ENCODE measurements at regions not wholly inside any gene's neighbourhood (a gene's known extent, or its start where the extent isn't known, plus 50 kb on each side); places are given as distances from the start of the nearest gene placed in this dataset.
"Not testable (repeated sequence)": the region's sequence is repeated elsewhere in the genome, so short reads cannot be mapped to it uniquely, and the experiment has no call there.

GRCh38 chr13:50136226-50136625 is 121.0 kb downstream of the KCNRG start:
- peaks cover 27% of the 10 kb centered on the region for H3K27me3 Mint-ChIP-seq
- WGBS (ENCODE audit: insufficient coverage): no CpG with 5 or more reads among the region's 3 CpGs
- CTCF ChIA-PET: interaction anchor here (0.7 kb wide), 1 partner anchor 17 kb away, joined by 3 read pairs; no protein-coding TSS in a partner anchor

GRCh38 chr13:50136678-50137077 is 121.4 kb downstream of the KCNRG start:
- CTCF ChIA-PET: interaction anchor here (0.7 kb wide), 1 partner anchor 16 kb away, joined by 3 read pairs; no protein-coding TSS in a partner anchor
- 97% methylated on average over 3 of the region's 3 CpGs for WGBS (ENCODE audit: insufficient coverage)
- POLR2A ChIA-PET: no interaction called here
- TF ChIP-seq CTCF (IDR thresholded peaks at IDR 0.05) (no peak), EZH2 (IDR thresholded peaks at IDR 0.05; ENCODE audit: borderline replicate concordance, insufficient read depth, low read depth, low read length, poor library complexity, severe bottlenecking) (no peak)
- DNase-seq: no peak
- intact Hi-C loops (cut with micrococcal nuclease): no loop called here
- Histone ChIP-seq H3K4me1 (ENCODE audit: control insufficient read depth in 2 of 2, insufficient read depth in 2 of 2, low read length in 2 of 2) (peaks cover 17 to 22% of the 10 kb centered on the region in 2 donors), H3K4me3 (ENCODE audit: control extremely low read depth in 1 of 5, extremely low read depth in 1 of 5, insufficient read depth in 1 of 5, low read depth in 2 of 5, low read length in 4 of 5) (no peak overlapping the region), H3K4me2 (replicated peaks; ENCODE audit: low read depth, low read length, poor library complexity, severe bottlenecking) (no peak overlapping the region), H3K9ac (ENCODE audit: low read length) (no peak overlapping the region), H3K9me3 (ENCODE audit: control extremely low read depth in 1 of 3, control insufficient read depth in 2 of 3, insufficient read depth in 1 of 3, low read length in 2 of 3) (peaks cover 0 to 18% (median 0%) of the 10 kb centered on the region in 3 donors), H3K36me3 (replicated peaks in 1 of 2; ENCODE audit: control extremely low read depth in 1 of 2, control insufficient read depth in 1 of 2, extremely low read depth in 1 of 2, insufficient read depth in 2 of 2, low read length in 1 of 2) (no peaks in the 10 kb centered on the region), H3K27ac (ENCODE audit: low read length in 2 of 2) (no peak overlapping the region), H2AFZ (ENCODE audit: insufficient read depth, low read depth, low read length, poor library complexity, severe bottlenecking) (no peak overlapping the region), H3K79me2 (ENCODE audit: control insufficient read depth, insufficient read depth, low read length) (peaks cover 14% of the 10 kb centered on the region), H4K20me1 (ENCODE audit: control insufficient read depth, insufficient read depth, low read length, poor library complexity, severe bottlenecking) (peaks cover 6% of the 10 kb centered on the region), H3K27me3 (replicated peaks in 1 of 4; ENCODE audit: control extremely low read depth in 1 of 4, control insufficient read depth in 3 of 4, insufficient read depth in 4 of 4, low read length in 3 of 4) (peaks cover 2 to 33% (median 27%) of the 10 kb centered on the region in 4 experiments)
- Mint-ChIP-seq H3K27me3 (peaks cover 27% of the 10 kb centered on the region), H3K27ac (peak overlapping the region; percentile 15), H3K4me1 (peaks cover 13% of the 10 kb centered on the region), H3K4me3 (no peak overlapping the region), H3K9me3 (ENCODE audit: insufficient read depth) (no peaks in the 10 kb centered on the region)
- no peak for ATAC-seq (ENCODE audit: low read depth)

More at GRCh38 chr13:50136226-50136625, 121.0 kb downstream of the KCNRG start:
- Histone ChIP-seq H3K4me2 (replicated peaks; ENCODE audit: low read depth, low read length, poor library complexity, severe bottlenecking) (no peak overlapping the region), H3K27ac (ENCODE audit: low read length in 2 of 2) (no peak overlapping the region), H3K9ac (ENCODE audit: low read length) (no peak overlapping the region), H3K36me3 (replicated peaks in 1 of 2; ENCODE audit: control extremely low read depth in 1 of 2, control insufficient read depth in 1 of 2, extremely low read depth in 1 of 2, insufficient read depth in 2 of 2, low read length in 1 of 2) (no peaks in the 10 kb centered on the region), H3K9me3 (ENCODE audit: control extremely low read depth in 1 of 3, control insufficient read depth in 2 of 3, insufficient read depth in 1 of 3, low read length in 2 of 3) (peaks cover 0 to 18% (median 0%) of the 10 kb centered on the region in 3 donors), H3K27me3 (replicated peaks in 1 of 4; ENCODE audit: control extremely low read depth in 1 of 4, control insufficient read depth in 3 of 4, insufficient read depth in 4 of 4, low read length in 3 of 4) (peaks cover 2 to 37% (median 30%) of the 10 kb centered on the region in 4 experiments), H2AFZ (ENCODE audit: insufficient read depth, low read depth, low read length, poor library complexity, severe bottlenecking) (no peak overlapping the region), H4K20me1 (ENCODE audit: control insufficient read depth, insufficient read depth, low read length, poor library complexity, severe bottlenecking) (peaks cover 6% of the 10 kb centered on the region), H3K4me3 (ENCODE audit: control extremely low read depth in 1 of 5, extremely low read depth in 1 of 5, insufficient read depth in 1 of 5, low read depth in 2 of 5, low read length in 4 of 5) (no peak overlapping the region), H3K4me1 (ENCODE audit: control insufficient read depth in 2 of 2, insufficient read depth in 2 of 2, low read length in 2 of 2) (peaks cover 21 to 26% of the 10 kb centered on the region in 2 donors), H3K79me2 (ENCODE audit: control insufficient read depth, insufficient read depth, low read length) (peaks cover 16% of the 10 kb centered on the region)
- intact Hi-C loops (cut with micrococcal nuclease): no loop called here
- DNase-seq (no peak), ATAC-seq (ENCODE audit: low read depth) (no peak)
- POLR2A ChIA-PET: no interaction called here
- Mint-ChIP-seq H3K9me3 (ENCODE audit: insufficient read depth) (no peaks in the 10 kb centered on the region), H3K4me1 (peaks cover 17% of the 10 kb centered on the region), H3K27ac (peak overlapping the region; percentile 15), H3K4me3 (no peak overlapping the region)
- no peak for TF ChIP-seq EZH2 (IDR thresholded peaks at IDR 0.05; ENCODE audit: borderline replicate concordance, insufficient read depth, low read depth, low read length, poor library complexity, severe bottlenecking)
- TF ChIP-seq CTCF (IDR thresholded peaks at IDR 0.05): no peak

DNA sequence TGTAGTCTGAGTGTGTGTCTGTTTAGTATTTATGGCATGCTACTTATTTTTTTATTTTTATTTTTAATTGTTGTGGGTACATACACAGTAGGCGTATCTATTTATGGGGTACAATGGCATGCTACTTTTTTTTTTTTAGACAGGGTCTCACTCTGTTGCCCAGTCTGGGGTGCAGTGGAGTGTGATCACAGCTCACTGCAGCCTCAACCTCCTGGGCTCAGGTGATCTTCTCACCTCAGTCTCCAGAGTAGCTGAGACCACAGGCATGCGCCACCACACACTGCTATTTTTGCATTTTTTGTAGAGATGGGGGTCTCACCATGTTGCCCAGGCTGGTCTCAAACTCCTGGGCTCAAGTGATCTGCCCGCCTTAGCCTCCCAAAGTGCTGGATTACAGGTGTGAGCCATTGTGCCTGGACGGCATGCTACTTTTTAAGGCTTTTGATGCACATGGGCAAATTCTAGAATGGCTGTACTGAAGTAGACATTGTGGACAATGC is 124.2 kb downstream of the KCNRG start:
- H3K27me3 ChIP-seq (replicated peaks in 1 of 4; ENCODE audit: control extremely low read depth in 1 of 4, control insufficient read depth in 3 of 4, insufficient read depth in 4 of 4, low read length in 3 of 4); H2AFZ ChIP-seq (ENCODE audit: insufficient read depth, low read depth, low read length, poor library complexity, severe bottlenecking); ATAC-seq (ENCODE audit: low read depth); H3K4me2 ChIP-seq (replicated peaks; ENCODE audit: low read depth, low read length, poor library complexity, severe bottlenecking); H3K4me1 Mint-ChIP-seq; H3K9me3 ChIP-seq (ENCODE audit: control extremely low read depth in 1 of 3, control insufficient read depth in 2 of 3, insufficient read depth in 1 of 3, low read length in 2 of 3); H3K79me2 ChIP-seq (ENCODE audit: control insufficient read depth, insufficient read depth, low read length); intact Hi-C loops (cut with micrococcal nuclease); H3K4me1 ChIP-seq (ENCODE audit: control insufficient read depth in 2 of 2, insufficient read depth in 2 of 2, low read length in 2 of 2); H3K4me3 ChIP-seq (ENCODE audit: control extremely low read depth in 1 of 5, extremely low read depth in 1 of 5, insufficient read depth in 1 of 5, low read depth in 2 of 5, low read length in 4 of 5); H3K27ac Mint-ChIP-seq; DNase-seq; H3K27ac ChIP-seq (ENCODE audit: low read length in 2 of 2); H3K36me3 ChIP-seq (replicated peaks in 1 of 2; ENCODE audit: control extremely low read depth in 1 of 2, control insufficient read depth in 1 of 2, extremely low read depth in 1 of 2, insufficient read depth in 2 of 2, low read length in 1 of 2); H4K20me1 ChIP-seq (ENCODE audit: control insufficient read depth, insufficient read depth, low read length, poor library complexity, severe bottlenecking); H3K9me3 Mint-ChIP-seq (ENCODE audit: insufficient read depth); H3K4me3 Mint-ChIP-seq; CTCF ChIA-PET; POLR2A ChIA-PET; H3K9ac ChIP-seq (ENCODE audit: low read length): not testable (repeated sequence)
- WGBS (ENCODE audit: insufficient coverage): 89% methylated on average over 3 of the region's 4 CpGs
- peaks cover 11% of the 10 kb centered on the region for H3K27me3 Mint-ChIP-seq
